HUES48 (cell line): ENCODE measurements at regions not wholly inside any gene's neighbourhood (a gene's known extent, or its start where the extent isn't known, plus 50 kb on each side); places are given as distances from the start of the nearest gene placed in this dataset.

Experiments used
- H3K27ac ChIP-seq: one replicate; pipeline ENCODE4 v1.7.0; 2013; ENCODE audit warnings: low read depth, low read length, inconsistent platforms
- H3K27me3 ChIP-seq: 2 replicates; pipeline ENCODE4 v1.6.1; 2013; ENCODE audit warnings: mild to moderate bottlenecking, low read length; ENCODE audit not compliant: control insufficient read depth, insufficient read depth
- H3K36me3 ChIP-seq: 2 replicates; pipeline ENCODE4 v1.6.1; 2013; ENCODE audit warnings: low read length; ENCODE audit not compliant: control insufficient read depth, insufficient read depth
- H3K4me1 ChIP-seq: 2 replicates; pipeline ENCODE4 v1.6.1; 2013; ENCODE audit warnings: mild to moderate bottlenecking, low read length; ENCODE audit not compliant: control insufficient read depth, insufficient read depth
- H3K4me3 ChIP-seq: 2 replicates; pipeline ENCODE4 v1.5.1; 2013; ENCODE audit warnings: mild to moderate bottlenecking, low read depth, low read length
- H3K9ac ChIP-seq: 2 replicates; pipeline ENCODE4 v1.6.1; 2013; ENCODE audit warnings: mild to moderate bottlenecking, low read depth, low read length, moderate library complexity
- H3K9me3 ChIP-seq: 2 replicates; pipeline ENCODE4 v1.6.1; 2013; ENCODE audit warnings: low read length; ENCODE audit not compliant: control insufficient read depth, insufficient read depth

- no peaks in the 10 kb centered on the region for H3K4me1 ChIP-seq
- H3K27me3 ChIP-seq = no peaks in the 10 kb centered on the region
- no peaks in the 10 kb centered on the region for H3K9me3 ChIP-seq
- no peak overlapping the region for H3K27ac ChIP-seq
- H3K9ac ChIP-seq = no peak overlapping the region
- no peak overlapping the region for H3K4me3 ChIP-seq
- no peaks in the 10 kb centered on the region for H3K36me3 ChIP-seq
These were observed 1557.4 kb downstream of the PLA2G4A start for GRCh38 chr1:188386161-188386560.

DNA sequence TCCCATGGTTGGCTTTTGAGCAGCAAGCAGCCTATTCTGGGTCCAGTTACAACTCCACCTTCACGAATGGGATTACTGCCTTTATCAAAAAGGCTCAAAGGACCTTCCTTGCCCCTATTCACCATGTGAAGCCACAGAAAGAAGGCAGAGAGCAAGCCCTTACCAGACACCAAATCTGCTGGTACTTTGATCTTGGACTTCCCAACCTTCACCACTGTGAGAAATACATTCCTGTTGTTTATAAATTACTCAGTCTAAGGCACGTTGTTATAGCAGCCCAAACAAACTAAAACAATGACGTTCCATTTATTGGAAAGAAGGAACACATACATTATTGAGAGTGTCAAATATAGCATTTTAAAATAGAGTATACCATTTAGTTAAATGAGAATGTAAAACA lies 1557.9 kb downstream of the PLA2G4A start:
- no peak overlapping the region for H3K27ac ChIP-seq
- no peaks in the 10 kb centered on the region for H3K4me1 ChIP-seq
- no peak overlapping the region for H3K9ac ChIP-seq
- H3K27me3 ChIP-seq = no peaks in the 10 kb centered on the region
- no peaks in the 10 kb centered on the region for H3K9me3 ChIP-seq
- no peak overlapping the region for H3K4me3 ChIP-seq
- no peaks in the 10 kb centered on the region for H3K36me3 ChIP-seq

GRCh38 chr1:188394677-188395076 lies 1565.9 kb downstream of the PLA2G4A start:
- Histone ChIP-seq H3K9me3 (no peaks in the 10 kb centered on the region), H3K4me3 (no peak overlapping the region), H3K36me3 (no peaks in the 10 kb centered on the region), H3K9ac (no peak overlapping the region), H3K27ac (no peak overlapping the region), H3K27me3 (no peaks in the 10 kb centered on the region), H3K4me1 (no peaks in the 10 kb centered on the region)

GRCh38 chr1:188397521-188397920 lies 1568.8 kb downstream of the PLA2G4A start:
- H3K9ac ChIP-seq = no peak overlapping the region
- no peak overlapping the region for H3K4me3 ChIP-seq
- no peaks in the 10 kb centered on the region for H3K27me3 ChIP-seq
- H3K9me3 ChIP-seq = no peaks in the 10 kb centered on the region
- H3K27ac ChIP-seq = no peak overlapping the region
- no peaks in the 10 kb centered on the region for H3K36me3 ChIP-seq
- no peaks in the 10 kb centered on the region for H3K4me1 ChIP-seq

- H3K4me3 ChIP-seq = no peak overlapping the region
- H3K4me1 ChIP-seq = no peaks in the 10 kb centered on the region
- H3K36me3 ChIP-seq = no peaks in the 10 kb centered on the region
- H3K27me3 ChIP-seq = no peaks in the 10 kb centered on the region
- no peaks in the 10 kb centered on the region for H3K9me3 ChIP-seq
- H3K9ac ChIP-seq = no peak overlapping the region
- H3K27ac ChIP-seq = no peak overlapping the region
These were observed 1574.2 kb downstream of the PLA2G4A start for GRCh38 chr1:188402986-188403385.

GRCh38 chr1:188406636-188407035 lies 1577.9 kb downstream of the PLA2G4A start:
- Histone ChIP-seq H3K9ac (no peak overlapping the region), H3K4me1 (no peaks in the 10 kb centered on the region), H3K4me3 (no peak overlapping the region), H3K27ac (no peak overlapping the region), H3K9me3 (no peaks in the 10 kb centered on the region), H3K36me3 (no peaks in the 10 kb centered on the region), H3K27me3 (no peaks in the 10 kb centered on the region)

- no peaks in the 10 kb centered on the region for H3K36me3 ChIP-seq
- H3K27ac ChIP-seq = no peak overlapping the region
- no peaks in the 10 kb centered on the region for H3K4me1 ChIP-seq
These were observed 1591.4 kb downstream of the PLA2G4A start for GRCh38 chr1:188420177-188420576.

GRCh38 chr1:188423073-188423472 lies 1594.3 kb downstream of the PLA2G4A start:
- H3K36me3 ChIP-seq = no peaks in the 10 kb centered on the region
- no peaks in the 10 kb centered on the region for H3K9me3 ChIP-seq
- H3K4me3 ChIP-seq = no peak overlapping the region
- no peak overlapping the region for H3K9ac ChIP-seq
- H3K27me3 ChIP-seq = no peaks in the 10 kb centered on the region
- no peaks in the 10 kb centered on the region for H3K4me1 ChIP-seq
- H3K27ac ChIP-seq = no peak overlapping the region

More at GRCh38 chr1:188420177-188420576, 1591.4 kb downstream of the PLA2G4A start:
- no peak overlapping the region for H3K4me3 ChIP-seq
- no peaks in the 10 kb centered on the region for H3K9me3 ChIP-seq
- no peaks in the 10 kb centered on the region for H3K27me3 ChIP-seq
- H3K9ac ChIP-seq = no peak overlapping the region

- H3K4me1 ChIP-seq = no peaks in the 10 kb centered on the region
- no peaks in the 10 kb centered on the region for H3K36me3 ChIP-seq
- H3K9ac ChIP-seq = no peak overlapping the region
- H3K27me3 ChIP-seq = no peaks in the 10 kb centered on the region
- no peak overlapping the region for H3K4me3 ChIP-seq
- no peaks in the 10 kb centered on the region for H3K9me3 ChIP-seq
- no peak overlapping the region for H3K27ac ChIP-seq
These were observed 1595.4 kb downstream of the PLA2G4A start for GRCh38 chr1:188424176-188424575.

GRCh38 chr1:188425687-188426086 lies 1596.9 kb downstream of the PLA2G4A start:
- Histone ChIP-seq H3K27ac (no peak overlapping the region), H3K27me3 (no peaks in the 10 kb centered on the region), H3K4me1 (no peaks in the 10 kb centered on the region), H3K4me3 (no peak overlapping the region), H3K36me3 (no peaks in the 10 kb centered on the region), H3K9me3 (no peaks in the 10 kb centered on the region), H3K9ac (no peak overlapping the region)

DNA sequence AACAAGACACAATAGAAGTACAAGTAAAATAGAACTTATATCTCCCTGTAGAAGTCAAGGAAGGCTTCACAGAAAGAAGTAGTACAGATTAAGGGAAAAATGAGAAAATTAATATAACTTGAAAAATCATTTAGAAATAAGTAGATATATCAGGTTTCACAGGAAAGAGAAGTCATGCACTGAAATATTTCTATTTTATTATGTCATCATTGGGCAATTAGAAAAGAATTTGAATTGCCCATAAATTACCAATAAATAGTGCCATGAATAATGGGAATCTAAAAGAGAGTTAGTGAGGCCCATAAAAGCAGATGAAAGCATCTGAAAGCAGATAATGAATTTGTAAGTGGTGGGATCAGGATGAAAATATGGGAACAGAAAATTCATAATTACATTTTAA lies 1597.8 kb downstream of the PLA2G4A start:
- H3K36me3 ChIP-seq = no peaks in the 10 kb centered on the region
- H3K27ac ChIP-seq = no peak overlapping the region
- no peak overlapping the region for H3K9ac ChIP-seq
- H3K4me3 ChIP-seq = no peak overlapping the region
- no peaks in the 10 kb centered on the region for H3K9me3 ChIP-seq
- no peaks in the 10 kb centered on the region for H3K4me1 ChIP-seq
- no peaks in the 10 kb centered on the region for H3K27me3 ChIP-seq

DNA sequence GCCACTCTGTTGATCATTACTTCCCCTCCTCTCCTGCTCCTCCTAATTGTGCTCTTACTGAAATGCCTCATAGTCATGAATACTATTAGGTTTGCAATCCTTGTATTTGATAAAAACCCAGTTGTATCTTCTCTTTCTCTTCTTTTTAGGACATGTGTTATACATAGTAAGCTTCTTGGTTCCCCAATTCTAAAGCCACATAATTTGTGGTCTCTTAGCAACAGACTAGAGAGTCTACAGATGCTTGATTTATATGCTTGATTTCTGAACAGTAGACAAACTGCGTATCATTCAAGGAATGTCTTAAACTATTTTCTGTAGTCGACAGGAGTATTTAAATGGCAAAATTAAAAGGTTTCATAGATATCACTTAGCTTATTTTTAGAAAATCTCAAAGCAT lies 1598.9 kb downstream of the PLA2G4A start:
- Histone ChIP-seq H3K4me3 (no peak overlapping the region), H3K9me3 (no peaks in the 10 kb centered on the region), H3K4me1 (no peaks in the 10 kb centered on the region), H3K36me3 (no peaks in the 10 kb centered on the region), H3K27me3 (no peaks in the 10 kb centered on the region), H3K27ac (no peak overlapping the region), H3K9ac (no peak overlapping the region)
